GM12878 (cell line): ENCODE measurements at regions not wholly inside any gene's neighbourhood (a gene's known extent, or its start where the extent isn't known, plus 50 kb on each side); places are given as distances from the start of the nearest gene placed in this dataset.
"Not testable (repeated sequence)": the region's sequence is repeated elsewhere in the genome, so short reads cannot be mapped to it uniquely, and the experiment has no call there.

Experiments
- ATAC-seq: fragments of 200-7000 bp; cut with Tn5 transposase; 3 replicates; pipeline ENCODE4 v1.9.1; 2020; ENCODE audit warnings: mild to moderate bottlenecking, moderate library complexity
- BruUV-seq: library from RNA; stranded (reverse); fragments of 400-500 nt; replicated peaks from 2 replicates; lab custom pipeline; 2021; lab: Mats Ljungman, UMichigan
- CTCF ChIA-PET: fragments of 300-600 bp; sonication (Branson Sonifier 250); formaldehyde crosslinking; extraction: SDS; loops from one replicate; lab custom pipeline; 2021; ENCODE audit warnings: inconsistent platforms; lab: Yijun Ruan, JAX
- POLR2A ChIA-PET: fragments of 350-600 bp; formaldehyde crosslinking; extraction: SDS; loops from one replicate; lab custom pipeline; 2021; ENCODE audit warnings: inconsistent platforms; lab: Charles Lee
- RAD21 ChIA-PET: fragments of 300-600 bp; sonication (Branson Sonifier 250); formaldehyde crosslinking; loops from one replicate; lab custom pipeline; 2023; ENCODE audit warnings: antibody characterized with exemption; ENCODE audit not compliant: unreplicated experiment; lab: Charles Lee
- SMC1A ChIA-PET: fragments of 300-600 bp; sonication (Branson Sonifier 250); formaldehyde crosslinking; loops from one replicate; lab custom pipeline; 2023; ENCODE audit not compliant: unreplicated experiment, uncharacterized antibody; lab: Charles Lee
- DNase-seq: peaks from one replicate; pipeline ENCODE4 v3.0.0-alpha.2; 2011; ENCODE audit warnings: low read depth, low spot score
- FAIRE-seq: peaks from 3 replicates; lab custom pipeline; 2011; peaks lifted over from hg19 to GRCh38; lab: Jason Lieb, UNC
- H2AFZ ChIP-seq: 2 replicates; pipeline ENCODE4 v1.6.0; 2011; ENCODE audit warnings: low read depth, low read length, control low read depth; ENCODE audit not compliant: control insufficient read depth
- H3K27ac ChIP-seq: 2 replicates; pipeline ENCODE4 v1.5.1; 2011; ENCODE audit warnings: control low read depth; ENCODE audit not compliant: control insufficient read depth, insufficient read depth
- H3K27me3 ChIP-seq, 2 experiments: replicated peaks in 1 of 2; 2 replicates each; pipeline versions ENCODE4 v1.6.0 to v1.6.1; 2011; ENCODE audit warnings: low read length in 1 of 2; ENCODE audit not compliant: control insufficient read depth in 2 of 2, insufficient read depth in 2 of 2
- H3K36me3 ChIP-seq, 2 experiments: 2 replicates each; pipeline ENCODE4 v1.5.1; 2011; ENCODE audit warnings: low read length in 1 of 2; ENCODE audit not compliant: control insufficient read depth in 2 of 2, insufficient read depth in 2 of 2
- H3K4me1 ChIP-seq: 2 replicates; pipeline ENCODE4 v1.6.1; 2011; ENCODE audit warnings: mild to moderate bottlenecking, low read length, moderate library complexity, mixed read lengths; ENCODE audit not compliant: control insufficient read depth, insufficient read depth
- H3K4me2 ChIP-seq: 2 replicates; pipeline ENCODE4 v1.6.0; 2011; ENCODE audit warnings: control low read depth; ENCODE audit not compliant: control insufficient read depth, insufficient read depth
- H3K4me3 ChIP-seq: fragments of 200-600 bp; sonication (generic); 2 replicates; pipeline ENCODE4 v1.5.1; 2016
- H3K79me2 ChIP-seq: 2 replicates; pipeline ENCODE4 v1.6.0; 2011; ENCODE audit warnings: low read length; ENCODE audit not compliant: control insufficient read depth, insufficient read depth
- H3K9ac ChIP-seq: 2 replicates; pipeline ENCODE4 v1.8.0; 2011; ENCODE audit warnings: low read length, control low read depth, mixed read lengths; ENCODE audit not compliant: control insufficient read depth, insufficient read depth
- H3K9me3 ChIP-seq: replicated peaks from 3 replicates; pipeline ENCODE4 v1.5.1; 2011; ENCODE audit warnings: mild to moderate bottlenecking, low read length; ENCODE audit not compliant: control insufficient read depth, insufficient read depth
- H4K20me1 ChIP-seq: 2 replicates; pipeline ENCODE4 v1.6.0; 2011; ENCODE audit not compliant: control insufficient read depth, insufficient read depth
- ZBTB40 ChIP-seq: fragments of 450-650 bp; IDR thresholded peaks from 2 replicates; pipeline ENCODE4 v1.6.1; 2016; ENCODE audit warnings: mild to moderate bottlenecking, moderate library complexity, borderline replicate concordance
- WGBS: methylation state at CpG from one replicate; pipeline ENCODE4 v1.1.6; 2016; ENCODE audit warnings: low lambda C conversion rate; ENCODE audit not compliant: insufficient replicate concordance, insufficient coverage; ENCODE audit errors: missing lambda C conversion rate; 5-methylcytosine and 5-hydroxymethylcytosine counted together
- in situ Hi-C: fragments of 300-500 bp; cut with MboI; formaldehyde crosslinking; loops from 9 replicates; pipeline ENCODE4 v1.14.3; 2018; ENCODE audit warnings: mixed read lengths
- intact Hi-C: fragments of 100-400 bp; cut with micrococcal nuclease; formaldehyde crosslinking; loops from one replicate; pipeline ENCODE4 v1.14.2; 2022; ENCODE audit not compliant: unreplicated experiment

- H3K9ac ChIP-seq, ATAC-seq, FAIRE-seq, H2AFZ ChIP-seq, in situ Hi-C loops, H3K4me3 ChIP-seq, H3K4me1 ChIP-seq, H3K36me3 ChIP-seq, RAD21 ChIA-PET, SMC1A ChIA-PET, intact Hi-C loops, H3K79me2 ChIP-seq, H3K4me2 ChIP-seq, H4K20me1 ChIP-seq, H3K27me3 ChIP-seq, BruUV-seq, DNase-seq, POLR2A ChIA-PET, H3K27ac ChIP-seq, H3K9me3 ChIP-seq: not testable (repeated sequence)
- 38% methylated on average over 5 of the region's 5 CpGs for WGBS
- CTCF ChIA-PET = interaction anchor here (1.1 kb wide), 1 partner anchor 11 kb away, joined by 3 read pairs; no protein-coding TSS in a partner anchor
- peak; percentile 48 for TF ChIP-seq ZBTB40
Observed at GRCh38 chr6:84837068-84837866, 72.9 kb upstream of the TBX18 start.
